Testis (tissue), 2 donors: ENCODE measurements at regions not wholly inside any gene's neighbourhood (a gene's known extent, or its start where the extent isn't known, plus 50 kb on each side); places are given as distances from the start of the nearest gene placed in this dataset.

Experiments used
- DNase-seq: peaks from one replicate; pipeline ENCODE4 v3.0.0-alpha.2; 2019
- H3K27ac ChIP-seq, 2 donors: fragments of 200-600 bp; sonication (generic); one replicate each; pipeline ENCODE4 v1.5.1; 2019
- H3K27me3 ChIP-seq: fragments of 200-600 bp; sonication (generic); one replicate; pipeline ENCODE4 v1.5.1; 2019
- H3K36me3 ChIP-seq: fragments of 200-600 bp; sonication (generic); one replicate; pipeline ENCODE4 v1.5.1; 2017; ENCODE audit warnings: low read depth; ENCODE audit errors: missing control alignments
- H3K4me1 ChIP-seq: fragments of 200-600 bp; sonication (generic); one replicate; pipeline ENCODE4 v1.5.1; 2019
- H3K4me3 ChIP-seq, 2 donors: fragments of 200-600 bp; sonication (generic); one replicate each; pipeline ENCODE4 v1.5.1; 2017 to 2019
- H3K9me3 ChIP-seq: fragments of 200-600 bp; sonication (generic); one replicate; pipeline ENCODE4 v1.5.1; 2017
- POLR2A ChIP-seq: fragments of 450-650 bp; IDR thresholded peaks from one replicate; pipeline ENCODE4 v1.6.1; 2017; ENCODE audit warnings: antibody characterized with exemption, mild to moderate bottlenecking, moderate library complexity
- WGBS, 2 donors: methylation state at CpG; one replicate each; pipeline ENCODE4 v1.1.5; 2018; 5-methylcytosine and 5-hydroxymethylcytosine counted together
- intact Hi-C: fragments of 100-400 bp; cut with DNase I; formaldehyde crosslinking; loops from one replicate; pipeline ENCODE4 v1.15.1; 2023; ENCODE audit warnings: low total_unique reads
- TF ChIP-seq, protein P1 (sequence below), 3 experiments: fragments of 450-650 bp in 2 of 3; fragments of 200-600 bp in 1 of 3; sonication (generic) in 1 of 3; IDR thresholded peaks; one replicate each; pipeline ENCODE4 v1.5.1; 2016 to 2019; ENCODE audit warnings: antibody characterized with exemption in 3 of 3, mild to moderate bottlenecking in 2 of 3, moderate library complexity in 1 of 3

DNA sequence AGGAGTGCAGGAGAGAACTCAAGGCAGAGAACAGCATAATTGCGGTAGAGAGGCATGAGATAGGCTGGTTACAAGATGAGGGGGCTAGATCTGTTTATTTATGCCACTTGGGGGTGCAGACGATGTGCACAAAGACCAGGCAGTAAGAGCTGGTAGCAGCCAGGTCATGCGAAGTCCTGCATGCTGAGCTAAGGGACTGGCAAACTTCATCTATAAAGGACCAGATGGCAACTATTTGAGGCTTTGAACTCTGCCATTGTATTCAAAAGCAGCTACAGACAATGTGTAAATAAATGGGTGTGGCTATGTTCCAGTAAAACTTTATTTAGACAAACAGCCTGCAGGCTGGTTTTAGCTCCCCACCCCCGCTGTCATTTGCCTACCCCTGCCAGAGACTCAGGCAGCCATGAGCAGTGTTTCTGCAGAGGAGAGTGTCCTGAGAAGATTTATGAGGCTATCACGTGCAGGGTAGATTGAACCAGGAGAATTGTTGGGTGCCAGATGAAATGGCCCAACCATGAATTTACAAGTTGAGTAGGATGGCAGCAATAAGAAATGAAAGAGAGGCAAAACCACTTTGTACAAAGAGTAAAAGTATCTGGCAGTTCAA is 253.4 kb upstream of the MOCS1 start:
- no peaks in the 10 kb centered on the region for H3K4me1 ChIP-seq
- no peak for DNase-seq
- no peaks in the 10 kb centered on the region for H3K9me3 ChIP-seq
- no peaks in the 10 kb centered on the region for H3K27me3 ChIP-seq
- TF ChIP-seq, protein P1, sequence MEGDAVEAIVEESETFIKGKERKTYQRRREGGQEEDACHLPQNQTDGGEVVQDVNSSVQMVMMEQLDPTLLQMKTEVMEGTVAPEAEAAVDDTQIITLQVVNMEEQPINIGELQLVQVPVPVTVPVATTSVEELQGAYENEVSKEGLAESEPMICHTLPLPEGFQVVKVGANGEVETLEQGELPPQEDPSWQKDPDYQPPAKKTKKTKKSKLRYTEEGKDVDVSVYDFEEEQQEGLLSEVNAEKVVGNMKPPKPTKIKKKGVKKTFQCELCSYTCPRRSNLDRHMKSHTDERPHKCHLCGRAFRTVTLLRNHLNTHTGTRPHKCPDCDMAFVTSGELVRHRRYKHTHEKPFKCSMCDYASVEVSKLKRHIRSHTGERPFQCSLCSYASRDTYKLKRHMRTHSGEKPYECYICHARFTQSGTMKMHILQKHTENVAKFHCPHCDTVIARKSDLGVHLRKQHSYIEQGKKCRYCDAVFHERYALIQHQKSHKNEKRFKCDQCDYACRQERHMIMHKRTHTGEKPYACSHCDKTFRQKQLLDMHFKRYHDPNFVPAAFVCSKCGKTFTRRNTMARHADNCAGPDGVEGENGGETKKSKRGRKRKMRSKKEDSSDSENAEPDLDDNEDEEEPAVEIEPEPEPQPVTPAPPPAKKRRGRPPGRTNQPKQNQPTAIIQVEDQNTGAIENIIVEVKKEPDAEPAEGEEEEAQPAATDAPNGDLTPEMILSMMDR (IDR thresholded peaks at IDR 0.05) = no peak
- TF ChIP-seq POLR2A = no peak
- no peak overlapping the region for H3K27ac ChIP-seq
- WGBS, 2 donors = 64 to 76% methylated on average over 5 of the region's 5 CpGs
- H3K36me3 ChIP-seq = no peaks in the 10 kb centered on the region
- intact Hi-C loops = no loop called here
- H3K4me3 ChIP-seq = no peak overlapping the region

DNA sequence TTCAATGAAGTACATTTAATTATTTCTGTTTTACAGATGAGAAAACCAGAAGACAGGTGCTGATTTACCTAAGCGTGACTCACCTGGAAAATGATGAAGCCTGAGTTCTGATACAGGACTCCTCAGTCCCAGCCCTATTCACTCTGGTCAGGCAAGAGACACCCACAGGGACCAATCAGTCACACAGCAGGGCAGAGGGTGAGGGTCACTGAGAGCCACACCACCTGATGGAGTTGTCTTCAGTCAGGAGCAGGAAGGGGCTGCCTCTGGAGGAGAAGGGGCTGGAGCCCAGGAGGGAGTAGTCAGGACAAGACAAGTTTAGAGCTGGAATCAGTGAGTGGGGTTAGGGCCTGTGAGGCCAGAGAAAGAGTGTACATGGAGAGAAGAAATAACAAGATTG is 251.2 kb upstream of the MOCS1 start:
- no peak overlapping the region for H3K4me3 ChIP-seq
- no peak overlapping the region for H3K27ac ChIP-seq
- WGBS, 2 donors = 96 to 100% methylated on average over 1 of the region's 1 CpG
- H3K27me3 ChIP-seq = no peaks in the 10 kb centered on the region
- no peak for DNase-seq
- no peak for TF ChIP-seq POLR2A
- TF ChIP-seq, protein P1 (IDR thresholded peaks at IDR 0.05) = no peak
- H3K4me1 ChIP-seq = no peaks in the 10 kb centered on the region
- H3K36me3 ChIP-seq = no peaks in the 10 kb centered on the region
- H3K9me3 ChIP-seq = no peaks in the 10 kb centered on the region
- intact Hi-C loops = no loop called here

DNA sequence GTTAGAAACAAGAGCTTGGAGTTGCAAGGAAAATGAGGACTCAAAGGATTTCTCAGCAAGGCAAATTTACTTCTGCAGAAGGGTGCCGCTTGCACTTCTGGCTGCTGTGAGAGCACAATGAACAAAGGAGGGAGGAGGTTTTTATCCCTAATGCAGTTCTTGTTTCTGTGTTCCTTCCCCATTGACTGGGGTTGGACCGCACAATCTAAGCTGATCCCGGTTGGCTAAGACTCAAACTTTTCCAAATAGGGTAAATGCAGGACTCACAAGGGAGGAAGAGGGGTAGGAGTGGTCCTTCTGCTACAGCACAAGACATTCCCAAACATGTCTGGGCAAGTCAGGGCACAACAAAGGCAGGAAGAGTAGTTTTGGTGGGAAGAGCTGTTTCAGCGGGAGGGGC is 249.6 kb upstream of the MOCS1 start:
- no peaks in the 10 kb centered on the region for H3K9me3 ChIP-seq
- H3K27ac ChIP-seq = no peak overlapping the region
- 95 to 99% methylated on average over 4 of the region's 4 CpGs for WGBS, 2 donors
- no peaks in the 10 kb centered on the region for H3K27me3 ChIP-seq
- no peak overlapping the region for H3K4me3 ChIP-seq
- H3K4me1 ChIP-seq = no peaks in the 10 kb centered on the region
- H3K36me3 ChIP-seq = no peaks in the 10 kb centered on the region
- TF ChIP-seq, protein P1 (IDR thresholded peaks at IDR 0.05) = no peak
- no peak for TF ChIP-seq POLR2A
- intact Hi-C loops = no loop called here
- no peak for DNase-seq

DNA sequence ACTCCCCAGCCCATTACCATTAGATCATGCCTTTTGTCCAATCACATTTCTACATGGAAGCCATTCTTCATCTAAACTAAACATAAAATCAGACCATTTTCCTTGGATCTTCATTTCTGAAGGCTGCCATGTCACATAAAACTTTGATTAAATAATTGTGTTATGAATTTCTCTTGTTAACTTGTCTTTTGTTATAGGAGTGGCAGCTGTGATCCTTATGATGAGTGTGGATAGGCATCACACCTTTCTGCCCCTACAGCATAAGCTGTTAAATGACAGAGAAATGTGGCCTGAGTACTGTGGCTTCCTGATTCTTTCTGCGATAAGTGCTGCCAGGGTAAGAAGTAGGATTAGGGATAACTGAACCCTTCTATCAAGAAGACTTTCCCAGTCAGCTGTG is 247.1 kb upstream of the MOCS1 start:
- DNase-seq = no peak
- intact Hi-C loops = no loop called here
- Histone ChIP-seq H3K27me3 (no peaks in the 10 kb centered on the region), H3K36me3 (no peaks in the 10 kb centered on the region), H3K4me3 (no peak overlapping the region), H3K9me3 (no peaks in the 10 kb centered on the region), H3K27ac (no peak overlapping the region), H3K4me1 (no peaks in the 10 kb centered on the region)
- 95 to 100% methylated on average over 1 of the region's 1 CpG for WGBS, 2 donors
- TF ChIP-seq, protein P1 (IDR thresholded peaks at IDR 0.05) = no peak
- TF ChIP-seq POLR2A = no peak

DNA sequence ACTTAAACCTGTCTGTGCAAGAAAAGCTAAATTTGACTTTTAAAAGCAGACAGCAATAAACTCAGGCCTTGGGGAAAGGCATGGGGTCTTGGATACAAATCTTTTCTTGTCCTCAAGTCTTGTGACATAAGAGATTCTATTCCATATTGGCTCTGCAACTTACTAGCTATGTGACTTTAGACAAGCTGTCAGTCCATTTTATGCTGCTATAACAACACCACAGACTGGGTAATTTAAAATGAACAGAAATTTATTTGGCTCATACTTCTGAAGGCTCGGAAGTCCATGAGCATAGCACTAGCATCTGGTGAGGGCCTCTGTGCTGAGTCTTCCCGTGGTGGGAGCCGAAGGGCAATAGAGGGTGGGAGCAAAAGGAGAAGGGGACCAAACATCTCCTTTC is 246.0 kb upstream of the MOCS1 start:
- intact Hi-C loops = no loop called here
- no peak overlapping the region for H3K27ac ChIP-seq
- no peak overlapping the region for H3K4me3 ChIP-seq
- H3K36me3 ChIP-seq = no peaks in the 10 kb centered on the region
- no peaks in the 10 kb centered on the region for H3K27me3 ChIP-seq
- no peaks in the 10 kb centered on the region for H3K9me3 ChIP-seq
- H3K4me1 ChIP-seq = no peaks in the 10 kb centered on the region
- TF ChIP-seq, protein P1 (IDR thresholded peaks at IDR 0.05) = no peak
- TF ChIP-seq POLR2A = no peak
- no peak for DNase-seq
- WGBS, 2 donors = 81 to 89% methylated on average over 3 of the region's 3 CpGs
